Smooth muscle cell (in vitro differentiated cells): ENCODE measurements at regions not wholly inside any gene's neighbourhood (a gene's known extent, or its start where the extent isn't known, plus 50 kb on each side); places are given as distances from the start of the nearest gene placed in this dataset.

Experiments used
- DNase-seq: peaks from one replicate; lab custom pipeline; 2025; ENCODE audit not compliant: unreplicated experiment; lab: John Stamatoyannopoulos, UW
- H2AFZ ChIP-seq: fragments of 200-600 bp; sonication (generic); 2 replicates; pipeline ENCODE4 v1.6.0; 2016; ENCODE audit warnings: antibody characterized with exemption, low read depth, mild to moderate bottlenecking
- H3F3A ChIP-seq: fragments of 200-600 bp; sonication (generic); 2 replicates; pipeline ENCODE4 v1.6.0; 2017; ENCODE audit warnings: antibody characterized with exemption, low read depth
- H3K27ac ChIP-seq: fragments of 200-600 bp; sonication (generic); 2 replicates; pipeline ENCODE4 v1.5.1; 2016; ENCODE audit warnings: low read depth, mild to moderate bottlenecking
- H3K27me3 ChIP-seq: fragments of 200-600 bp; sonication (generic); 2 replicates; pipeline ENCODE4 v1.6.1; 2016; ENCODE audit warnings: low read depth, mild to moderate bottlenecking
- H3K36me3 ChIP-seq: fragments of 200-600 bp; sonication (generic); 2 replicates; pipeline ENCODE4 v1.5.1; 2016; ENCODE audit warnings: low read depth
- H3K4me1 ChIP-seq: fragments of 200-600 bp; sonication (generic); 2 replicates; pipeline ENCODE4 v1.5.1; 2016; ENCODE audit warnings: low read depth
- H3K4me2 ChIP-seq: fragments of 200-600 bp; sonication (generic); 2 replicates; pipeline ENCODE4 v1.6.0; 2016; ENCODE audit warnings: mild to moderate bottlenecking
- H3K4me3 ChIP-seq: fragments of 200-600 bp; sonication (generic); 2 replicates; pipeline ENCODE4 v1.5.1; 2016; ENCODE audit warnings: mild to moderate bottlenecking
- H3K79me2 ChIP-seq: fragments of 200-600 bp; sonication (generic); 2 replicates; pipeline ENCODE4 v1.6.0; 2016; ENCODE audit warnings: low read depth, mild to moderate bottlenecking
- H3K9ac ChIP-seq: fragments of 200-600 bp; sonication (generic); 2 replicates; pipeline ENCODE4 v1.6.0; 2016; ENCODE audit warnings: low read depth
- H3K9me3 ChIP-seq: fragments of 200-600 bp; sonication (generic); replicated peaks from 2 replicates; pipeline ENCODE4 v1.5.1; 2016; ENCODE audit warnings: low read depth
- H4K20me1 ChIP-seq: fragments of 200-600 bp; sonication (generic); 2 replicates; pipeline ENCODE4 v1.6.0; 2016; ENCODE audit warnings: low read depth
- WGBS: methylation state at CpG from one replicate; pipeline ENCODE4 v1.1.7; 2016; ENCODE audit warnings: low lambda C conversion rate; 5-methylcytosine and 5-hydroxymethylcytosine counted together
- TF ChIP-seq, protein P1 (sequence below): fragments of 200-600 bp; sonication (generic); IDR thresholded peaks from 2 replicates; pipeline ENCODE4 v1.5.1; 2017; ENCODE audit warnings: borderline replicate concordance, mild to moderate bottlenecking, antibody characterized with exemption; ENCODE audit not compliant: insufficient read depth, poor library complexity, severe bottlenecking

DNA sequence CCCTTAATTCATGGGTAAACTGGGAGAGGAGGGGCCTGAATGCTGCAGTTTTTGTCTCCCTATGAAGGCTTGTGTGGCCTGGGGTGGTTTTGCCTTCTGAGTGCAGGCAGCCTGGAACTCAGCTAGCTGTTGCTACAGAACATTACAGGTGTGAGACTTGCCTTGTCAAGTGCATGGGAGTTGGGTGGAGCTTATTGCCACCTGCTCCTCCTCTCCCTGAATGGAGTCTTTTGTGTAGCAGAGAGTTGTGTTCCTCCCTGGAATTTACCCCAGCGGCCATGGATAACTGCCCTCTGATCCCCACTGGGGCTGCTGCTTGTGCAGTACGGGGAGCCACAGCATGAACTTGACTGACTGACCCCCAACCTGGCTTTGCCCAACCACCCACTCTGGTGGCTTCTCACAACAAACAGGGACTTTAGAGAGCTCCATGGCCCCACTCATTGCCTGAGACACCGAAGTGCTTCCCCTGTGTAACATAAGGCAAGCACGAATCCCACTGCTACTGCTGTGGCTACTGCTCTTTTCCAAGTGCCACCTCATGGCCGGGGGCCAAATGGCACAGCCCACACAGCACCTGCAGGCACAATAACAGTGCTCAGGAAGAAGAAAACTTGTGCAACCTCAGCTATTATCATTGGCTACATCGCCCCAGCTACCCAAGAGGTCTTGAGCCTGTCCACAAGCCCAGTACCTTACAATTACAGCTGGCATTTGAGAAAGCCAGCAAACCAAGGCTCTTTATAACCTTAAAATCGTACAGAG is 942.9 kb downstream of the CDH18 start:
- 84% methylated on average over 7 of the region's 7 CpGs for WGBS
- no peaks in the 10 kb centered on the region for H3K9me3 ChIP-seq
- H2AFZ ChIP-seq, result no peak overlapping the region
- no peak overlapping the region for H3K27ac ChIP-seq
- no peak overlapping the region for H3K9ac ChIP-seq
- H3K36me3 ChIP-seq, result no peaks in the 10 kb centered on the region
- no peak overlapping the region for H3K4me2 ChIP-seq
- H3F3A ChIP-seq, result no peaks in the 10 kb centered on the region
- H3K4me3 ChIP-seq, result no peak overlapping the region
- no peak for DNase-seq
- H3K79me2 ChIP-seq, result no peaks in the 10 kb centered on the region
- no peaks in the 10 kb centered on the region for H3K27me3 ChIP-seq
- TF ChIP-seq, protein P1, sequence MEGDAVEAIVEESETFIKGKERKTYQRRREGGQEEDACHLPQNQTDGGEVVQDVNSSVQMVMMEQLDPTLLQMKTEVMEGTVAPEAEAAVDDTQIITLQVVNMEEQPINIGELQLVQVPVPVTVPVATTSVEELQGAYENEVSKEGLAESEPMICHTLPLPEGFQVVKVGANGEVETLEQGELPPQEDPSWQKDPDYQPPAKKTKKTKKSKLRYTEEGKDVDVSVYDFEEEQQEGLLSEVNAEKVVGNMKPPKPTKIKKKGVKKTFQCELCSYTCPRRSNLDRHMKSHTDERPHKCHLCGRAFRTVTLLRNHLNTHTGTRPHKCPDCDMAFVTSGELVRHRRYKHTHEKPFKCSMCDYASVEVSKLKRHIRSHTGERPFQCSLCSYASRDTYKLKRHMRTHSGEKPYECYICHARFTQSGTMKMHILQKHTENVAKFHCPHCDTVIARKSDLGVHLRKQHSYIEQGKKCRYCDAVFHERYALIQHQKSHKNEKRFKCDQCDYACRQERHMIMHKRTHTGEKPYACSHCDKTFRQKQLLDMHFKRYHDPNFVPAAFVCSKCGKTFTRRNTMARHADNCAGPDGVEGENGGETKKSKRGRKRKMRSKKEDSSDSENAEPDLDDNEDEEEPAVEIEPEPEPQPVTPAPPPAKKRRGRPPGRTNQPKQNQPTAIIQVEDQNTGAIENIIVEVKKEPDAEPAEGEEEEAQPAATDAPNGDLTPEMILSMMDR, result no peak
- no peaks in the 10 kb centered on the region for H4K20me1 ChIP-seq
- no peaks in the 10 kb centered on the region for H3K4me1 ChIP-seq

DNA sequence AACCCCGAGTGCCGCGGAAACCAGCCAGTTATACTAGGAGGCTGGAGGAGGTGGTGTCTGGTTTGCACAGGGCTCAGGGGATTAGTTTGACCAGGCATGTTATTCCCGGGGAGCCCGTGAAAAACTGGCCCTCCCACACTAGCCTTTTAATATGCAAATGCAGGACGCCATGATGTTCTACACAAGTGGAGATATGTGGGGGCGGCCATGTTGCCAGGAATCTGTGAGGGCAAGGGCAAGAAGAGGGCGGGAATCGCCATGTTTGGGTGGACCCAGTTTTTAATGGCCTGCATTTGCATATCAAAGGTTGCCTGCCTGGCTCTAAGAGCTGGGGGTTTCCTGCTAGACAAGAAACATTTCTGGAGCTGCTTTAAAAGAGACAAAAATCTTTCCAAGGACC is 940.7 kb downstream of the CDH18 start:
- Histone ChIP-seq H3K9me3 (no peaks in the 10 kb centered on the region), H3K4me2 (no peak overlapping the region)

DNA sequence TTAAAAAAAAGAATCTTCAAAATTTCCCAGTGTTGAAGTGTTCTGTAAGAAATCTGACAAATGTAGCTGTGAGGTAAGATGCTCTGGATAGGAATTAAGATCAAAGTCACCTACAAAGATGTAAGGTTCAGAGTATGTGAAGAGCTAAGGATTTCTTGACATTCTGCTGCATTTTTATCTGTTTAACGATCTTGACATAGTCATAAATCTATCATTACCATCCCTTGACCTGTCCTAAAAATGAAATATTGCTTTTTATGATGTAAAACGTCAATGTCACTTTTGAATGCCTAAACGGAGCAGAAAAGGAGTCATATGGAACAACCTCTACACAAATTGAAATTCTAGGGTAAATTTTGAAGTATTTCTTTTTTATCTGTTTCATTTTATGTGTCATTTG is 939.3 kb downstream of the CDH18 start:
- Histone ChIP-seq H3K9ac (no peak overlapping the region), H3K36me3 (no peaks in the 10 kb centered on the region), H3K4me1 (no peaks in the 10 kb centered on the region), H3F3A (no peaks in the 10 kb centered on the region), H4K20me1 (no peaks in the 10 kb centered on the region), H3K9me3 (no peaks in the 10 kb centered on the region), H3K27me3 (no peaks in the 10 kb centered on the region), H2AFZ (no peak overlapping the region), H3K79me2 (no peaks in the 10 kb centered on the region), H3K4me3 (no peak overlapping the region), H3K27ac (no peak overlapping the region), H3K4me2 (no peak overlapping the region)
- TF ChIP-seq, protein P1, result no peak
- WGBS, result 66% methylated on average over 3 of the region's 3 CpGs
- DNase-seq, result no peak

More for the DNA sequence above, 940.7 kb downstream of the CDH18 start:
- H3K4me3 ChIP-seq, result no peak overlapping the region
- DNase-seq, result no peak
- no peaks in the 10 kb centered on the region for H4K20me1 ChIP-seq
- no peaks in the 10 kb centered on the region for H3K36me3 ChIP-seq
- H2AFZ ChIP-seq, result no peak overlapping the region
- WGBS, result 92% methylated on average over 9 of the region's 9 CpGs
- H3K27me3 ChIP-seq, result no peaks in the 10 kb centered on the region
- TF ChIP-seq, protein P1, result no peak
- H3K9ac ChIP-seq, result no peak overlapping the region
- no peaks in the 10 kb centered on the region for H3K4me1 ChIP-seq
- H3K79me2 ChIP-seq, result no peaks in the 10 kb centered on the region
- H3K27ac ChIP-seq, result no peak overlapping the region
- H3F3A ChIP-seq, result no peaks in the 10 kb centered on the region

DNA sequence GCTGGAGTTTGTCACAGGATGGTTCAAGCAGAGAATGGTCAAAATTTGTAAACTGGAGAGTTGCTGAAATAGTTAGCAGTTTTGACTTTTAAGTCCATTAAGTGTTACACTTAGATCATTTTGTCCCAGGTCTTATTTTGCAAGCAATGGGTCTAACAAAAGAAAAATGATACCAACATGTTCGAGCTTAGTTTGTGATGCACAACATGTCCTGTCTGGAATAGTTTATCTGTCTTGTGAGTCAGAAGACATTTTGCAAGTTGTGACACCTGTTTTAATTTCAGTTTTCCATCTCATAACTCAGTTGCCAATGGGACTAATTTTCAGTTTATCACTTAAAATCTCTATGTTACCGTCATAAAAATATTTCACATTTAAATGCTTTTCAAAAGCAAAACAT is 929.8 kb downstream of the CDH18 start:
- Histone ChIP-seq H3K4me2 (no peak overlapping the region), H3F3A (no peaks in the 10 kb centered on the region), H3K4me3 (no peak overlapping the region), H3K79me2 (no peaks in the 10 kb centered on the region), H3K4me1 (no peaks in the 10 kb centered on the region), H3K9me3 (no peaks in the 10 kb centered on the region), H3K27ac (no peak overlapping the region), H2AFZ (no peak overlapping the region), H3K9ac (no peak overlapping the region), H3K27me3 (no peaks in the 10 kb centered on the region), H3K36me3 (no peaks in the 10 kb centered on the region), H4K20me1 (no peaks in the 10 kb centered on the region)
- TF ChIP-seq, protein P1, result no peak
- WGBS, result 65% methylated on average over 2 of the region's 2 CpGs
- no peak for DNase-seq
